Fibroblast of peridontal ligament (primary cell): ENCODE measurements at regions not wholly inside any gene's neighbourhood (a gene's known extent, or its start where the extent isn't known, plus 50 kb on each side); places are given as distances from the start of the nearest gene placed in this dataset.
A peak's percentile ranks its signal among the peaks of the same experiment; 100 is the strongest.

Experiments
- DNase-seq: peaks from one replicate; pipeline ENCODE4 v3.0.0-alpha.2; 2010; ENCODE audit errors: extremely low read depth

DNA sequence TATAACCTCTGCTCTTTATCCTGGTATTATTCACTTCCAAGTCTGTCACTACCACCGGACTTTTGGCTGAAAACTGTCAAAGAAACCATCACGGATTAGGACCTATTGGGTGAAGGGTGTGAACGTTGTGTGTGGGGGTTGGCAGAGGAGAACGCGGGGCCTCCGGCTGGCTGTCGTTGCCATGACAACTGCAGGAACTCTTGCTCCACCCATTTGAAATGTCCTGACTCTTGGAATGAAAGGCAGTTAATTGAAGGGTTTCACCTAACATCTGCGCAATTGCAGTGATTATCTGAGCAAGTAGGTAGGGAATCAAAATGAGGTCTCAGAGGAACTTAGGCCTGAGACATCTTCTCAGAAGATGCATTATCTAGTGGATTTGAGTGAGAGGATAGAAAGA is 60.9 kb upstream of the CLMP start:
- DNase-seq = no peak

DNA sequence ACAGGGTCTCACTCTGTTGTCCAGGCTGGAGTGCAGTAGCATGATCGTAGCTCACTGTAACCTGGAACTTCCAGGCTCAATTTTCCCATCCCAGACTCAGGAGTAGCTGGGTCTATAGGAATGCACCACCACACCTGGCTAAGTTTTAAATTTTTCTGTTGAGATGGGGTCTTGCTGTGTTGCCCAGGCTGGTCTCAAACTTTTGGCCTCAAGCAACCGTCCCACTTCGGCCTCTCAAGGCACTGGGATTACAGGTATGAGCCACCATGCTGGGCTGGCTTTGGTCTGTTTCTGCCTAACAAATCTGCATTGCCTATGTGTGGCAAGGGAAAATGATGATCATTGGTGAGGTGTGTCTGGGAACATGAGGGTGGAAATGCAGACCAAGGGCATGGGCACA is 59.3 kb upstream of the CLMP start:
- no peak for DNase-seq

DNA sequence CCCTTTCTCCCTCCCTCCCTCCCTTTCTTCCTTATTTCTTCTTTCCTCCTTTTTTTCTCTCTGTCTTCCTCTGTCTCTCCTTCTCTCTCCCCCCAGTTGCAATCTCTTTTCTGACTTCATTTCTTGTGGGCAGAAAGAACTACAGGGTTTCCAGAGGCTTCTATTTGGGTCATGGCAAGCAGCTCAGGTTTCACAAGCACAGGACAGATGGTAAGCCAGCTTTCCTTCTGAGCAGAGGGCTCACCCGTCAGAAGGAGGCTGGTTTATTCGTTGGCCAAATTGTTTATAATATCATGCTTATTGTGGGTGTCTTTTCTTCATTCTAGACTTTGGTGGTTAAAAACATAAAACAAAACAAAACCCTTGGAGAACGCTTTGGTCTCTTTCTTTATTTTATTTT is 58.9 kb upstream of the CLMP start:
- peak; percentile 79 for DNase-seq

DNA sequence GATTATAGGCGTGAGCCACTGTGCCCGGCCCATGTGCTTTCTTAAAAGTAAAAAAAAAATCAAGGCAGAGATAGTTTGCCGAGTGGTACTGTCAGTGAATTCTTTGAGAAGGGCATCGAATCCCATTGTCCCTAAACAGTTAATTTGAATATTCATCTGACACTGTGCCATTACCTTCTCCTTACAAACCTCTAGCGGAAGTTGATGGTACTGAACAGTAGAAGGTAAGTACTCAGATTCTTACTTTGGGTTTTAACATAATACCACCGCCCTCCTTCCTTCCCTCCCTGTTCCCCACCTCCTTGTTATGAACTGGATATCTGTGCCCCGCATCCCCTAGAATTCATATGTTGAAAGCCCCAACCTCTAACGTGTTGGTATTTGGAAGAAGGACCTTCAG is 58.2 kb upstream of the CLMP start:
- no peak for DNase-seq

DNA sequence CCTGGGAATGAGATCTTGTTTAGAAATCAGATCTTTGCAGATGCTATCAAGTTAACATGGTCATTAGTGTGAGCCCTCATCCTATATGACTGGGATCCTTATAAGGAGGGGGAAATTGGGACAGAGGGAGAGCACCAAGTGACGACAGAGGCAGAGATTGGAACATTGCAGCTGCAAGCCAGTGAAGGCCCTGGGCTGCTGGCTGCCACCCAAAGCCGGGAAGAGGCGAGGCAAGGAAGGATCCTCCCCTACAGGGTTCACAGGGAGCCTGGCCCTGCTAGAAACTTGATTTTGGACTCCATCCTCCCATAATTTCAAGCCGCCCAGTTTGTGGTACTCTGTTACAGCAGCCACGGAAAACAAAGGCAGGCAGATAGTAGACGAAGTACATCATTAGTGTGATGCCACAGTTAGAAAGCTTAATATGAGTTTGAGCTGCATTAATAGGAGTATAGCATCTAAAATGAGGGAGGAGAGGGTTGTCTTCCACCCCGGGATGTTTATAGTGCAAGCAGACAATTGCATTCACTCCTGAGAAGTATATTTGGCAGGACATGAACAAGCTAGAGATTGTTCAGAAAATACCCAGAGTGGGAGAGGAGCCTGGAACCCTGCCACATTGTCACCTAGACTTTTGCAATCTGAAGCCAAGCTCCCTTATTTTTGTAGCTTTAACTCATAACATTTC is 56.8 kb upstream of the CLMP start:
- DNase-seq = peak; percentile 76

DNA sequence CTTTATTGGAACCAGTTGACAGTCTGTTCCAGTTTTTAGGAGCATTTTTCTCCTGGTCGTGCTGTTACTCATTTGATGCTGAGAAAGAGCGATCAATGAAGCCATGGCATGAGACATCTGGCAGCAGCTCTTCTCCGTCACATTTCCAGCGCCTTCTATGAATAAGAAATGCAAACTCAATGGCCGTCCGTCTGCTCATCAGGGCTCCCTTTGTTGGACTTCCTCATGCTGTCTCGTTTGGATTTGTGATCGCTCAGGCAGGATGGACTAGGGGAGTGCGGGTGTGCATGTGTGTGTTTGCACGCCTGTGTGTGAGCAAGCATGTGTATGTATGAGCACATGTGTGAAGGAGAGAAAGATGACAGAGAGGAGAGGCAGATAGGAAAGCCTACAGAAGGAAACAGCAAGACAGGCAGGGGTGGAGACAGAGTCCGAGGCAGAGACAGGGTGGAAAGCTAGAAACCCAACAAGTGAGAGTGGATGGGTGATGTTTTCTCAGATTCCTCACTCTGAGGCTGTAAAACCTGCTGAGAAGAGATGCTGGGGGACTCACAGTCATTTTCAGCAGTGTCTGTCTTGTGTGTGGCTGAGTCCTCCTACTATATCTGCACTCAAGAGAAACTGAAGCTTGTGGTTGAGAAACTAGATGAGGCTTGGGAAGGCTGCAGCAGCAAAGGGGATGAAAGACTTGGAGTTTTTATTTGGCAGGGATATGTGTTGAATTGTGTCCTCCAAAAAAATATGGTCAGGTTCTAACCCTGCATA is 56.0 kb upstream of the CLMP start:
- no peak for DNase-seq

DNA sequence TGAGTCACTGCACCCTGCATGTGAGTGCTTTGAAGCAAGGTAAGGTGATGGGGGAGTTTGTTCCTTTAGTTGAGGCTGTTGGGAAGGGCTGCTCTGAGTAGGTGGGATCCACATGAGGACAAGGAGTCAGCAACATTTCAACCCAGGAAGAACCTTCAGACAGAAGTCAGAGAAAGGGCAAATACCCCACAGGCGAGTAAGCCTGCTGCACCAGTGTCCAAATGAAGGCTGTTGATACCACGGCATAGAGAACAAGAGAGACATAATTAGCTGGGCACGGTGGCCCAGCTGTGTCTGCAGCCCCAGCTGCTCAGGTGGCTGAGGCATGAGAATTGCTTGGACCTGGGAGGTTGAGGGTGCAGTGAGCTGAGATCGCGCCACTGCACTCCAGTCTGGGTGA is 54.3 kb upstream of the CLMP start:
- peak; percentile 33 for DNase-seq

DNA sequence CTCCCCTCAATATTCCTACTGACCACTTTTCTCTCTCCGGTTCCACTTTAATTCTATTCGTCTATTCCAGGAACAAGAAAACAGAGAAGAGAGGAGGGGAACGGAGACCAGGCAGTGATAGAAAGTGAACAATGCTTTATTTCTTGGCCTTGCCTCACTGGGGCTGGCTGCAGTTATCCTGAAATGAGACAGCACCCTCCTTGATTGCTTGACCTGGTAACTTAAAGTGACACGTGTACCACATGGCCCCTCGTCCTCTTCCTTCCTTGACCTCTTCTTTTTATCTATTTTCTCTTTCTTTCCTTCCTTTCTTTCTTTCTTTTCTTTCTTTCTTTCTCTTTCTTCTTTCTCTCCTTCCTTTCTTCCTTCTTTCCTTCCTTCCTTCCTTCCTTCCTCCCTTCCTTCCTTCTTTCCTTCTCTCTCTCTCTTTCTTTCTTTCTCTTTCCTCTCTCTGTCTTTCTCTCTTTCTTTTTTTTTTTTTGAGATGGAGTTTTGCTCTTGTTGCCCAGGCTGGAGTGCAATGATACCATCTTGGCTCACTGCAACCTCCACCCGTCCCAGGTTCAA is 52.8 kb upstream of the CLMP start:
- DNase-seq = no peak

DNA sequence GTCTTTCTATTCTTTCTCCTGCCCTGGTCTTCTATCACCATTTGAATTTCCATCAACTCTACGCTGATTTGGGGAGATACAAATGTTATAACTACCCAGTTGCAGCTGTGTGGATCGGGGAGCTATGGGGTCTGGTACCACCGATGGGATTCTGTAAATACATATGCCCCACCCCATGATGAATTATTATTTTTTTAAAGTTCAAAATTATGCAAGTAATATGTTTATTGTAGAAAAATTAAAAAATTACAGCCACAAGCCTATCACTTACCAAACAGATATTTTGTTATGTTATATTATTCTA is 52.4 kb upstream of the CLMP start:
- no peak for DNase-seq

DNA sequence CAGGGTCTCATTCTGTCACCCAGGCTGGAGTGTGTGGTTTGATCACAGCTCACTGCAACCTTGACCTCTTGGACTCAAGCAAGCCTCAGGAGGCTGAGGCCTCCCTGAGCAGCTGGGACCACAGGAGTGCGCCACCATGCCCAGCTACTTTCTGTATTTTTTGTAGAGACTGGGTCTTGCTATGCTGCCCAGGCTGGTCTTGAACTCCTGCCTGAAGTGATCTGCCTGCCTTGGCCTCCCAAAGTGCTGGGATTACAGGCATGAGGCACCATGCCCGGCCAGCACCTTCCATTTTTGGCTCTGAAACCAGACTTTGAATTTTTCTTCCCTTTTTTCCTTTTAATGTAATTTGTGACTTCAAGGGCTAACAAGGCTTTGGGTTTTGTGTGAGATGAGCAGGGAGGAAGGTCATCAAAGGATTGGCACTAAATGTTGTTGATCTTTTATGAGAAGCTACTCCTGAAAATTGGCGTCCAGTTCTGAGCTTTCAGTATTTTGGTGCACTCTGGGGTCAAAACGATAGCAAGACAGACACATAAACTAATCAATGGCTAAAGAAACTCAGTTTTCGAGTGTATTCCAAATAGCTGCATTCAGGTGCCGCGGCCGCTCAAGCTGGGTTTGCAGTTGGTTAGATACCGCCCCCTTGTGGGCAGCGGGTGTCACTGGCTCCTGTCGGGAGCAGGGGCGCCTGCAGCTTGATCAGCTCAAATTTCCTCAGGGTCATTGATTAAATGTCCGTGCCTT is 51.9 kb upstream of the CLMP start:
- peak; percentile 84 for DNase-seq

DNA sequence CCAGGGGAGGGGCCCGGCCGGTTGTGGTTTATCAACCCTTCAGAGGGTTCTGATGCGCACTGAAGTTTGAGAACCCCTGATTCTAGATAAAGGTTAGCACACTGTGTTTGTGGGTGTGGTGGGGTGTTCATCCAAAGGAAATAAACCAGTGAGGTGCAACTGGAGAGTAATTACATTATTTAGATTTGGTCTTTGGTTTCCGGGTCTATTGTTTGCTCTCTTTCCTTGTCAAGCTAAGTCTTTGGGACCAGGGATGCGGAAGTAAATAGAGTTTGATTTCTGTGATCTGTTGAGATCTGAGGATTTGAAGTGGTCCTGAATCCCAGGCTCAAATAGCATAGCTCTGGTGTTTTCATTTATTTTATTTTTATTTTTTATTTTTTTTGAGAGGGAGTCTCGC is 50.5 kb upstream of the CLMP start:
- DNase-seq = no peak
